HG03045 (cell line): ENCODE measurements at regions not wholly inside any gene's neighbourhood (a gene's known extent, or its start where the extent isn't known, plus 50 kb on each side); places are given as distances from the start of the nearest gene placed in this dataset.
"Not testable (repeated sequence)": the region's sequence is repeated elsewhere in the genome, so short reads cannot be mapped to it uniquely, and the experiment has no call there.

ENCODE experiments used
- ATAC-seq: cut with Tn5 transposase; IDR thresholded peaks from one replicate; pipeline ENCODE4 v1.9.1; 2021; ENCODE audit warnings: mild to moderate bottlenecking, moderate library complexity; ENCODE audit not compliant: unreplicated experiment

DNA sequence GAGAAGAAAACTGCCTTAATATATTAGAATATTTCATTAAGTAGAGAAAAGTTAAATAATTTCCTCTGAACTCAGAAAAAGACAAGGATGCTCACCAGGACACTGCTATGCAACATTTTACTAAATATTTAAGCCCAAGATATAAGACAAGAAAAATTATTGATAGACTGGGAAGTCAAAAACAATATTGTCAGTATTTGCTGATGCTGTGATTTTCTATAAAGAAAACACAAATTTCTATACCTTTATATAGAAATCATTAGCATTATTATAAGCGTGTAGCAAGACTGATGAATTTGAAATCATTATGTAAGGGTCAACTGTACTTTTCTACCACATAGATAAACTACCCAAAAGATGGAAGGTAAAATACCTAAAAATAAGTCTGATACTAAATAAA, 451.0 kb downstream of the RNF144A start:
- ATAC-seq: no peak

DNA sequence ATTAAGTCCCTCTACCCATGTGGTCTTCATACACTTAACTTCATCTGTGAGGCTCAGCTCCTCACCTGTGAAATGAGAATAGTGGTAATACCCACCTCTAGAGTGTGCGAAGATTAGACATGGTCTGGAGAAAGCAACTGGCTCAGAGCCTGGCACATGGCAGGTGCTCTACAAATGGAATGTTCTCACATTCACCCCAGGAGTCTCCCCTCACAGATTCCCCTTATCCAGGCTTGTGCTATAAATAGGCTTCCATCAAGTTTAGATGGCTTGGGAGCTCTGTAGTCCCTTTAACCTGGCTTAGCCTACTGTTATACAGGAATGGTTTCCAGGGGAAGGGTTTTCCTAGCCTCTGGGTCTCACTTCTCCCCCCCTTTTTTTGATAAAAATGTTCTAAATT, 455.9 kb downstream of the RNF144A start:
- ATAC-seq: no peak

DNA sequence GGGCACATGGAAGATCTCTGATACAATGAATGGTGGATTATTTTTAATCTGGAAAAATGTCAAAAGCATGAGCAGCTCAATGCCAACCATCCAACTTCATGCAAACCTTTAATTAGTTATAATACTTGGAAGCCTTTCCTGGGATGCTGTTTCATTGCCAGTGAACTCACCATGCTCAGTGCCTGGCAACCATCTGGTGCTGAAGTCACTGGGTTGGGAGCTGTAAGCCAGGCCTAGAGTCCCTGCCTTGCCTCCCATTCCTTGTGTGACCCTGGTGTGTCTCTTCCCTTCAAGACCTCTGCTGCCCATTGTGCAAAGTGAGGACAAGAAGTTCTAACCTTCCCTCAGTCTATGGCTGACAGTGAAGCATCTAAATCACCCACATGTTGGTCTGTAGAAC, 458.7 kb downstream of the RNF144A start:
- no peak for ATAC-seq

DNA sequence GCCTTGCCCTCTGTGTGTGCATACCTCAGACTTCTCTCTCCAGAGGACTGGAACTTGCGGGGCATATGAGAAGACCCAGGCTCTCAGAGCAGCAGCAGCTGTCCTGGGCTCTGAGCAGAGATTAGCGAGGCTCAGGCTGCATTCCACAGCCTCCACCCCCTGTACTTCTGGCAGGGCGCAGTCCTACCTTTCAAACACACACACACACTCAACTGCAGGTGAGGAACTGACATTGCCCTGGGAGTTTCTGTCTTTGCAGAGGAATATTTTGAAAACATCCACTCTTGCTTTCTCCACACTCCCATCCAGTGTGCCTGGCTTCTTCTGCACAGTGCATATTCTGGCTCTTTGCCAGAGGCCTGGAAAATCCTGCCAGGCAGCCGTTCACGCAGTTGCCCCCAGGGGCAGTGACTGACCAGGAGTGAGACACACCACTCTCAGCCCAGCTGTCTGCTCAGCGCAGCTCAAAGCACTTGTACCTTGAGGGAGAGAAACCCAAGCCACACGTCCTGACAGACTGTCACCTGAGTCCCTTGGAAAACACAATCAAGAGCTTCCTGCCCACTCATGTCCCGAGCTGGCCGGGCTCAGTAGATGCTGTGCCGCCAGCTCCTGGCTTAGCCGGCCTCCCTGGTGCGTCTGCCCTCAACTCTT, 460.8 kb downstream of the RNF144A start:
- no peak for ATAC-seq

DNA sequence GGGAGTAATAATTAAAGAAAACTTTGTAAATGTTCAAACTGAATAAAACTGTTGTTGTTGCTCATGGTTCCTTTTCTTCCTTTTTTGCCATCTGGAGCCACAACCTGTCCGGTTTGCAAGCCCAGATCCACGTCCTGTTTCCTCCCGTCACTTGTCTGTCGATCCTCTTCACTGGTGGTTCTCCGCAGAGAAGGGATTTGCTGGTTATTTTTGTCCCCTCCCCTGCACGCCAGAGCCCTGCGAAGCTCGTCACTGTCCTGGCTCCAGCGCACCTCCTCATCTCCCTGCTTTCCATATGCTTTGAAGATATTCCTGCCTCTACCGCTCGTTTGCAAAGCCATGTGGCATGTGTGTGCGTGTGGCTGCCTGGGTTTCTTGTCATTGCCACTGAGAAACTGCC, 461.4 kb downstream of the RNF144A start:
- ATAC-seq: no peak

DNA sequence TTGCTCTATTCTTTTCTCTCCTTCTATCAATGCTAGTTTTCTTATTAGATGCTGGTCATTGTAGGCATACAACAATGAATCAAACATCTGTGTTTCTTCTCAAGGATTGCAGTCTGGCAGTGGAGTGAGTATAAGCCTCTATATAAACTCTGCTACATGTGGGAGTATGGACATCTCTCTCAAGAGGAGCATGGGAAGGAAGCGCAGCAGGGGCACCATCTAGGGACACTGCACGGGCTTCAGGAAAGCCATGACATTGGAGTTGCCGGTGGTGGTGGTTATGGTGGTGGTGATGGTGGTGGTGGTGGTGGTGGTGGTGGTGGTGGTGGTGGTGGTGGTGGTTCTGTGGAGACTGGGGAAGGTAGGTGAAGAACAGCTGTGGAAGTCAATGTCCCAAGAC, 462.6 kb downstream of the RNF144A start:
- ATAC-seq: no peak

DNA sequence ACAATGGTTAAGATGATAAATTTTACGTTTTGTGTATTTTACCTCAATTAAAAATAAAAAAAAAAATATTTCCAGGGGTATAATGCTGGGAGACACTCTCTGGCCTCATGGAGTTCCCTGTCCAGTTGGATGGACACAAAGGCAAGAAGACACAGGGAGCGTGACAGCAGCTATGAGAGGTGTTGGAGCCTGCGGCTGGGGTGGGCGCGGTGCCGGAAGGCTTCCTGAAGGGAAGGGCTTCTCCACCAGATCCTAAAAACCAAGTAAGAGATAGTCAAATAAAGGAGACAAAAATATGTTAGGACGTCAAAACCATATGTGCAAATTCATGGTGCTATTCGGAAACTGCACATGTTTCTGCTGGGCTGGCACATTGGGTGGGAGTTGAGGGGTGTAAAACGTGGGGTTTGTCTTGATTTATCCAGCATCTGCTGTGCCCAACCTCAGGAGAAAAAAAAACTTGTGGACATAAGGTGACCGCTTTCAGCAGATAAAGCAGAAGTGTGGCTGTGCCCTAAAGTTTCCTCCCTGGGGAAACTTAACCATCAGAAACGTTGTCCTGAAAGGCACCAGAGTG, 467.6 kb downstream of the RNF144A start:
- no peak for ATAC-seq

DNA sequence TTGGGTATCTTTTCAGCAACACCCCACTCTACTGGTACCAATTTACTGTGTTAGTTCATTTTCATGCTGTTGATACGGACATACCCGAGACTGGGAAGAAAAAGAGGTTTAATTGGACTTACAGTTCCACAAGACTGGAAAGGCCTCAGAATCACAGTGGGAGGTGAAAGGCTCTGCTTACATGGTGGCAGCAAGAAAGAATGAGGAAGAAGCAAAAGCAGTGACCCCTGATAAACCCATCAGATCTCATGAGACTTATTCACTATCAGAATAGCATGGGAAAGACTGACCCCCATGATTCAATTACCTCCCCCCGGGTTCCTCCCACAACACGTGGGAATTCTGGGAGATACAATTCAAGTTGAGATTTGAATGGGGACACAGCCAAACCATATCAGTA, 473.1 kb downstream of the RNF144A start:
- ATAC-seq: not testable (repeated sequence)

DNA sequence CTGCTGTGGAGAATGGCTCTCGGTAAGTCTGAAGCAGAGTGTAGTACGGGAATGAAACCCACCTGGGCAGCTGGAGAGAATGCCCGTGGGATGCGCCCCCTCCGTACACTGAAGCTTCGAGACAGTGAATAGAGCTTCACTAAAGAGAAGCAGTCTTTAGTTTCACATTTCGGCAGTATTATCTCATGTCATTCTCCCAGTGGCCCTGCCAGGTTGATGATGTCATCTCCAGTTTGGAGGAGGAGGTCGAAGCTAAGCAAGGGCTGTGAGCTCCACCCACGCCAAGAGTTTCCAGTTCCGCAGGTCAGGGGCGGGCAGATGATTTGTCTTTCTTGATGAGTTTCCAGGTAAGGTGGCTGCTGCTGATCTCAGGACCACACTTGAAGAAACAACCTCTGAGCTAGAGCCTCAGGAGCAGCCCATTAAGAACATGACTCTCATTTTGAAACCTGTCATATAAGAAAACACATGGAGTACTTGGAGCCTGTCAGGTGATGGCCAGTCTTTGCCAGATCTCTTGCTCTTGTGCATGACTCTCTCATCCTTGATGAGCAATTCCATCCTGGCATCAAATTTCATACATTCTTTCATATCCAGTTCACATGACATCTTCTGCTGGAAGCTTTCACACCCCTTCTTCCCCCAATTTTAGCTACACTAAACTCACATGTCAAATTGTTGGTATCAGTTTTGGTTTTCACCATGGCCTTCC, 475.0 kb downstream of the RNF144A start:
- no peak for ATAC-seq

DNA sequence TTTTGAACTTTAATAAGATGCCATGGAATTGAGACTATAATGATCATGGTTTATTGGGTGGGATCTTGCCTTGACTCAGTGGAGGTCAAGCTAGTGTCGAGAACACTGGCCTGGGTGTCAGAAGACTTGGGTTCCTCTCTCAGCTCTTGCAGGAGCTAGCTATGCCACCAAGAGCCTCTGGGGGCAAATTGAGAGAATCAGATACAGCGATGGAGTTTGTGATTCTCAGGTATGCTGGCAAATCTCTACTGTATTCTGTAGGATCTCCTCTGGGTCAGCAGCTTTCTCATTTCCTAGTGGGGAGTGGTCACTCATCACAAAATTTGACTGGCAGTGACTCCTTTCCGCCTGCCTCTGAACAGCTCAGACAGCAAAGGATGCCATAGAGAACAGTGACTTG, 477.0 kb downstream of the RNF144A start:
- no peak for ATAC-seq

DNA sequence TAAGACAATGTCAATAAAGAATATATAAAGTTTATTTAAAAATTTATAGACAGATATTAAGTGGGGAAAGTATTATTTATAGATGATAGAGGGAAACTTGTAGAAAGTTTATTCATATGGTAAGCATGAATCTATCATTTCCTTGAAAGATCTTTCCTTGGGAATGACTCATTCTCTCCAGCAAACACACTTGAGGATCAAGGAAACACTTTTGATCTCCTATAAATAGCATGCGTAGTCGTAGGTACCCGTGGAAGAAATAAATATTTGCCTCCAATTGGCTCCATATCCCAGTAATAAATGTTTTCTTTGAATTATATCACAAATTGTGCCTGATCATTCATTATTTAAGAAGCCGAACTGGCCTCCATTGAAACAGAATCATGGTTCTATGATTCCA, 483.4 kb downstream of the RNF144A start:
- ATAC-seq: no peak

DNA sequence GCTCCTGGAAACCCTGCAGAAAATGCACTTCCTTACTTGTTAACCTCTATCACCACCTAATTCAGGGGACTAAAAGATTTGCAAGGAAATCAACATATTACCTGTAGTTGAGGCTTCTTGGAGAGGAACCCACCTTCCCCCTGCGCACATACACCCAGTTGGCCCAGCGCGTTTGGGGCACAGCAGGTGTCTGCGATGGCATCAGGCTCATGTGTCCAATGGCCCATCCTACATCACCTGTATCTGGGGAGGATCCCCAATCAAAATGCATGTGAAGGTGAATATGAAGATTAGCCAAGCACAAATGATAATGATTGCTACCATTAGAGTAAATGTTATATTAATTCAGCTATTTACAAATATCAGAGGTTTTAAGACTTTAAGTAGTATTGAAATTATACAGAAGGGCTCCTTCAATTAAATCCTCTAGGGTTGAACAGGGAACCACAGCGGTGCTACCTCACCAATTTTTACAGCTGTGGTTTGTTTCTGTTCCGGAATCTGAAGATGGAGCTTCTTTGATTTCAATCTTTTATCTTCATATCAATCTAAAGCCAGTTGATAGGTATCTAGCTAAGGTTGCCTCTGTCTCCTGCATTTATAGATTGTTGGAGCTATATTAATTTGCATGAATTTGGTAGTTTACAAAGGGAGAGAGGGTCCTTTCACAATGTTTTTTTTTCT, 486.0 kb downstream of the RNF144A start:
- ATAC-seq: no peak

DNA sequence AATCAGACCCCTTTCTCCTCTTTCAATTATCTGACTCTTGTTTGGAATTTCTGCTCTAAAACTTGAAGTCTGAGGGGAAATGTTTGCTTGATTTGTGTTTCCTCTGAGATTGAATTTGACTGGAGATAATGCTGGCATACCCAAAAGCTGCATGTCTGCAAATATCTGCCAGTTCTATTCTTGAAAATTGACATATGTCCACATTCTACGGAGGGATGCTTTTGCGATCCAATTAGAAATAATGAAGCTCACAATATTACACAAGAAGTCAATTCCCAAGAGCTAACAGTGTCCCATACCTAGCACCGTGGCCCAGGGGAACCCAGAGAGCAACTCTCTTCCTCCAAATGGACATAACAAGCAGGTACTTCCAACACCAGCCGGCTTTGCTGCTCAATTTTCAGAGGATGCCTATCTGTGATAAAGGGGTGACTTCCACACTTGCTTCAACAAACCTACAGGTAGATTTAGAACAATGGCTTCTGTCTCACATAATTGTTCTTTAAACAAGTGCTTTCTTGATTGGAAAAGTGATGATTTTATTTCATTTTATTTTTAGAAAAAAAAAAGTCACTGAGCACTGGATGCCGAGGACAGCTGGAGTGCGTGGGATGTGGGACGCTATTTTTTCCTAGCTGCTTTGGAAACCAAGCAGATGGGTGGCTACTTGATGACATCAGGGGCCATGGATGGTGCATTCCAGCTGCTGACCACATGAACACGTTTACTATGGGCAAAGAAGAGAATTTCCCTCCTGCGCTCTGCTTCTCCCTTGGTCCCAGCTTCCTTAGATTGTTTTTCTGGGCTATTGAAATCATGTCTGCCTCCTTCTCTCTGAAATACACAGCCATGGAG, 488.9 kb downstream of the RNF144A start:
- ATAC-seq: no peak

DNA sequence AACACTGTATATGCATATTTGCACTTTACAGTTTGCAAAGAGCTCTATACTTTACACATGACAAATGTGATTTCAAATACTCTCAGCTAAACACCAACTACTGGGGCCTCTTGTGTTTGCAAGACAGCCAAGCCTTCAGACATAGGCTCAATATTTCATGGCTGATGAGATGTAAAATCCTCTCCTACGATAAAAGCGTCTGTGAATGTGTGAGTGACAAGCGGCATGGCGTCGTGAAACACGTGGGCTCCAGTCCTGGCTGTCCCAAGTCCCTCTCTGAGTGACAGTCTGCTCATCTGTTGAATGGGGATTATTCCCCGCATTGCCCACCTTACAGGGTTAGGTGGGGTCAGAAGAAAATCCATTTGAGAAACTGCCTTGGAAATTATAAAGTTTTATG, 489.8 kb downstream of the RNF144A start:
- no peak for ATAC-seq

DNA sequence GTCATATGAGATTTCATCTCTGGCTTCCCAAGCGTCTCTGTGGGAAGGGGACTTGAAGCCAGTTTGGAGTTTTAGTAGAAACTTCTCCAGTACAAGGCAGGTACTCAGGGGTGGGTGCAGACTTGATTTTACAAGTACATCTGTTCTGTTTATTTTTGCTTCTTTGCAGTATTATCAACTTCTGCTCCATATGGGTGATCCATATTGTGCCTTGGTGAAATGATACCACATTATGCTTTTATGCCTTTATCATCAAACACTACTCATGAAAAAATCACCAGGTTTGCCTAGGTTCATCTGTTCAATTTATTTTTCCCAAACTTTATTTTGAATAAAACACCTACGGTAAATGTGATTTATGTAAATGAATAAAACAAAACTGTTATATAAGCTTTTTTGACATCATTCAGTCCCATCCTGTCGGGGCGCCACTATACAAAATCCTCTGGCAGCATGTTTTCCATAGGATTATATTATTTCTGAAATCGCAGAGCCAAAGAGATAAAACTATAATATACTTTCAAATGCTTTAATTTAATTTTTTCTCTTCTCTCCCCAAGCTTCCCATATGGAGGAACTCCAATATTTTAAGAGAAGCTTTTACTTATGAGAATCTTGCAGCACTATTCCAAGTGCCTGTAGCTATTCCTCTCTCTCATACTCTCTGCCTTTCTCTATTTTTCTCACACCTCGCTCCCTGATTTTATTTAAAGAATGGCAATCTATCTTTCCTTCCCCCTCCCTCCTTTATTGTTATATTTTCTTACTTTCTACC, 490.9 kb downstream of the RNF144A start:
- no peak for ATAC-seq

DNA sequence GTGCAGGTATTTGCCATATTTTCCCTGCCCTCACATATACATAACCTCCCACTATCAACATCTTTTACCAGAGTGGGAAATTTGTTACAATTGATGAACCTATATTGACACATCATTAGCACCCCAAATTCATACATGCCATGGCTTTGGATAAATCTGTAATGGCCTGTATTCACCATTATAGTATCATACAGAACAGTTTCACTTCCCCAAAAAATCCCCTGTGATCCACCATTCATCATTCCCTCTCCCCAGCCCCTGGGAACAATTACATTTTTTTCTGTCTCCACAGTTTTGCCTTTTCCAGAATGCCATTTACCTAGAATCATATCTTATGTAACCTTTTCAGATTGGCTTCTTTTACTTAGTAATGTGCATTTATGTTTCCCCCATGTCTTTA, 494.5 kb downstream of the RNF144A start:
- no peak for ATAC-seq

DNA sequence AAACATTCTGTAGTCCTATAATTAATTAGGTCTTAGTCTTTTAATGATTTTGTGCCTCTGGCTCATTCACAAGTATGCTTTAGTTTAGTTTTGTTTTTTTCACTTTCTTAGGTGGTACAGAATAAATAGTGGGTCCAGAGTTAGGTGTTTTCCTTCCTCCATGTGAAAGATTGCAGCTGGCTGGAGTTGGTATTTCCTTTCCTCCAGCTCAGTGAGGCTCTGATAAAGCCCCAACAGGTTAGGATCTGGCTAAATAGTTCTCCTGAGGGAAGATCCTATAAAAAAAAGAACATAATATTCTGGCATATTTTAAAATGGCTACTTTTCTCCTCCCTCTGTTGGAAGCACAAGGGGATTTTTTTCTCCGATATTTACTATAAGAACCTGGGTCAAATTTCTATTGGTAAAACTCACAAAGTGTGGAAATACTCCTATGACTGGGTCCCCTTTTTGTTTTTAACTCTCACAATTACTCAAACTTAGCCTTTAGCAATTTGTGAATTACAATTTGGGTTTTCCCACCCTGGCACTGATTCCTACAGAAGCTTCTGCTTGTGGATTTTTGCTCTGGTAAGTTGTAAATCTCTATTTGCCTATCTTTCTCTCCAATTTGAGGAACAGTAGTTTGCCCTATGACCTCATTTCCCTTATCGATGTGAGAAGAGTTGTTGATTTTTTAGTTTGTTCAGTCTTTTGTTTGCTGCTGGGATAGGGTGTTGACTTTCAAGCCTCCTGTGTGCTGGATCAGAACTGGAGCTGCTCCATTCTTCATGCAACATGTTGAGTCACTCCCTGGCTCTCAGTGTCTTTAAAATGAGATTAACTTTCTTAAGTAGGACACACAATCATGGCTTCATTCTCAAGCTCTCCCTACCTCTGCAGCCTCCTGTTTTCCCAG, 500.9 kb downstream of the RNF144A start:
- ATAC-seq: no peak

DNA sequence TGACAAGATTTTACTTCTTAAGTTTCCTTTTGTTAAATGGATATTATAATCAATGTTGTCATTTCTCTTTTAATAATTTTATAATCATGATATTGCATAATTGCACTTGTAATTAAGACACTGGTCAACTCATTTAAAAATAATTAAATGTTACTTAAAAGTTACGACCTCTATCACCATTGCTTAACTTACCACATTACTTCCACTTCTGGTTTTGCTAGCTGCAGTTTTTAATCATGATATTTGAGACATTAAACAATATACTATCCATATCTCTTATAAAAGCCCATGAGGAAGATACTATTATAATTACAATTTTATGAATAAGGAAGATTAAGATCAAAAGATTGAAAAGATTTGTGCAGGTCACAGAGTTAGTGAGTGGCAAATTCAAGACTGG, 502.0 kb downstream of the RNF144A start:
- no peak for ATAC-seq

DNA sequence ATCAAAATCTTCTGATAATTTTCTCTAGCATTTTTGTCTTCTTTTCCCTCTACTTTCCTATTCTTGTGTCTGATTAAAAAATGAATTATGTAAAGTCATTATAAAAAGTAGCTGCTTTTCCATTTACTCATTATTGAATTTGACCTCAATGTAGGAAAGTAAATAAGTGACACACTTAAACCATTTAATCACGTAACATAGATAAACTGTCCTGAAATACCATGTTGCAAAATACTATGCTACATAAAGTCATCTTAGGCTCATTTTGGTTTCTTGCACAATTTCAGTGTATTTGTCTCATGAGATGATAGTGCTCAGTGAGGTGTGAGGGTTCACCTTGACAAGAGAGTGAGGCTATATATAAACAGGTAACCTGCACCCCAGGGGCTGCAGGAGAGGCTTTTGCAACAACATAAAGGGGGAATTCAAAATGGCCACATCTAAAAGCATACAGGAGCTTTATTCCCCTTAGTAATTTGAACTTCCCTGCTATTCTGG, 502.7 kb downstream of the RNF144A start:
- no peak for ATAC-seq
